GM23248 (cell line): ENCODE measurements at regions not wholly inside any gene's neighbourhood (a gene's known extent, or its start where the extent isn't known, plus 50 kb on each side); places are given as distances from the start of the nearest gene placed in this dataset.

ENCODE experiments used
- EZH2 ChIP-seq: fragments of 200-600 bp; sonication (generic); IDR thresholded peaks from 2 replicates; pipeline ENCODE4 v1.6.1; 2018; ENCODE audit warnings: antibody characterized with exemption, mild to moderate bottlenecking; ENCODE audit not compliant: insufficient read depth, poor library complexity, severe bottlenecking
- EZH2phosphoT487 ChIP-seq: fragments of 200-600 bp; sonication (generic); IDR thresholded peaks from 2 replicates; pipeline ENCODE4 v1.6.1; 2018; ENCODE audit warnings: antibody characterized with exemption, moderate library complexity, mild to moderate bottlenecking, low read depth; ENCODE audit not compliant: insufficient read depth

DNA sequence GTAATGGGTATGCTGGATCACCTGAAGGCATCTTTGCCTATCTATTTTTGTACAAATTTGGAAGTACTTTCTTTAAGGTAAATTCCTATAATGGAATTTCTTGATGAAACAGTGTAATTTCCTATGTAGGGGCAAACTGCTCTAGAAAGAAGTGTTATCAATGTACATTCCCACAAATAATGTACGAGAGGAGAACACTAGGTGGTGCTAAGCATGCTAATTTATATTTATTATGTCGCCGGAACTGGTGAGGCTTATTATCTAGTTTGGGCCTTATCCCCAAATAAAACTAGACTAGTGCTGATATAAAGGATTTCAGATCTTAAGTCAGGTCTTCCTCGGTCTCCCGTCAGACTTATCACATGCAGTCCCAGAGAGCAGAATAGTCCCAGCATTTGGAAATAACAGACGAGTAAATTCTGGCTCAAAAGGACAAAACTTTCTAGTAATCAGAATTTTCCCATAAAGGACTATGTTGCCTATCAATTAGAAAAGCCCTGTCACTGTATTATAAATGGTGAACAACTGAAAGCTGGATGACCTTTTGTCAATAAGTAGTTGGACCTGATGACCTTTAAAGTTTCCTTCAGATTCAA, 86.9 kb upstream of the RBBP8 start:
- TF ChIP-seq EZH2 (no peak), EZH2phosphoT487 (no peak)
